GM19025 (cell line): ENCODE measurements at regions not wholly inside any gene's neighbourhood (a gene's known extent, or its start where the extent isn't known, plus 50 kb on each side); places are given as distances from the start of the nearest gene placed in this dataset.
"Not testable (repeated sequence)": the region's sequence is repeated elsewhere in the genome, so short reads cannot be mapped to it uniquely, and the experiment has no call there.

Experiments
- ATAC-seq: cut with Tn5 transposase; IDR thresholded peaks from one replicate; pipeline ENCODE4 v1.9.1; 2021; ENCODE audit warnings: mild to moderate bottlenecking, low read depth, moderate library complexity; ENCODE audit not compliant: unreplicated experiment

GRCh38 chr13:58949646-58950045 is 1214.1 kb downstream of the DIAPH3 start:
- no peak for ATAC-seq

GRCh38 chr13:58950911-58951310 is 1212.8 kb downstream of the DIAPH3 start:
- ATAC-seq, result no peak

- ATAC-seq, result peak; percentile 75
These were observed 1210.1 kb downstream of the DIAPH3 start for GRCh38 chr13:58953638-58954037.

- ATAC-seq, result peak; percentile 40
These were observed 1208.0 kb downstream of the DIAPH3 start for GRCh38 chr13:58955546-58956385.

GRCh38 chr13:58958097-58958496 is 1205.6 kb downstream of the DIAPH3 start:
- not testable (repeated sequence) for ATAC-seq

GRCh38 chr13:58960888-58961287 is 1202.8 kb downstream of the DIAPH3 start:
- ATAC-seq, result no peak

GRCh38 chr13:58963321-58963720 is 1200.4 kb downstream of the DIAPH3 start:
- ATAC-seq, result no peak

- ATAC-seq, result no peak
These were observed 1199.7 kb downstream of the DIAPH3 start for GRCh38 chr13:58964048-58964447.

GRCh38 chr13:58977085-58977484 is 1186.6 kb downstream of the DIAPH3 start:
- ATAC-seq, result no peak

GRCh38 chr13:58978331-58978730 is 1185.4 kb downstream of the DIAPH3 start:
- no peak for ATAC-seq

GRCh38 chr13:58979851-58980250 is 1183.9 kb downstream of the DIAPH3 start:
- ATAC-seq, result no peak

- ATAC-seq, result no peak
These were observed 1177.9 kb downstream of the DIAPH3 start for GRCh38 chr13:58985845-58986244.

GRCh38 chr13:58989556-58989955 is 1174.2 kb downstream of the DIAPH3 start:
- no peak for ATAC-seq

- ATAC-seq, result peak; percentile 10
These were observed 1171.8 kb downstream of the DIAPH3 start for GRCh38 chr13:58991826-58992477.

- peak; percentile 54 for ATAC-seq
These were observed 1171.2 kb downstream of the DIAPH3 start for GRCh38 chr13:58992478-58993042.

GRCh38 chr13:58994077-58994476 is 1169.7 kb downstream of the DIAPH3 start:
- no peak for ATAC-seq

- ATAC-seq, result no peak
These were observed 1169.0 kb downstream of the DIAPH3 start for GRCh38 chr13:58994777-58995176.

- ATAC-seq, result no peak
These were observed 1165.0 kb downstream of the DIAPH3 start for GRCh38 chr13:58998716-58999115.

GRCh38 chr13:58999851-59000250 is 1163.9 kb downstream of the DIAPH3 start:
- no peak for ATAC-seq

GRCh38 chr13:59000770-59001169 is 1163.0 kb downstream of the DIAPH3 start:
- no peak for ATAC-seq

GRCh38 chr13:59012731-59013130 is 1151.0 kb downstream of the DIAPH3 start:
- ATAC-seq, result no peak

- ATAC-seq, result no peak
These were observed 1147.5 kb downstream of the DIAPH3 start for GRCh38 chr13:59016250-59016649.
